HUES6 (cell line): ENCODE measurements at regions not wholly inside any gene's neighbourhood (a gene's known extent, or its start where the extent isn't known, plus 50 kb on each side); places are given as distances from the start of the nearest gene placed in this dataset.
"Not testable (repeated sequence)": the region's sequence is repeated elsewhere in the genome, so short reads cannot be mapped to it uniquely, and the experiment has no call there.

ENCODE experiments used
- H3K27ac ChIP-seq: 2 replicates; pipeline ENCODE4 v1.7.0; 2013; ENCODE audit warnings: low read depth, mild to moderate bottlenecking, low read length, inconsistent platforms
- H3K27me3 ChIP-seq: 2 replicates; pipeline ENCODE4 v1.6.1; 2013; ENCODE audit warnings: low read length; ENCODE audit not compliant: control insufficient read depth, insufficient read depth
- H3K36me3 ChIP-seq: 2 replicates; pipeline ENCODE4 v1.6.1; 2013; ENCODE audit warnings: low read length; ENCODE audit not compliant: control insufficient read depth, insufficient read depth
- H3K4me1 ChIP-seq: 2 replicates; pipeline ENCODE4 v1.6.1; 2013; ENCODE audit warnings: low read length; ENCODE audit not compliant: control insufficient read depth, insufficient read depth
- H3K4me3 ChIP-seq: 2 replicates; pipeline ENCODE4 v1.5.1; 2013; ENCODE audit warnings: low read depth, low read length
- H3K9ac ChIP-seq: one replicate; pipeline ENCODE4 v1.6.1; 2013; ENCODE audit warnings: mild to moderate bottlenecking, low read length
- H3K9me3 ChIP-seq: 2 replicates; pipeline ENCODE4 v1.6.1; 2013; ENCODE audit warnings: low read depth, low read length; ENCODE audit not compliant: control insufficient read depth, insufficient read depth

DNA sequence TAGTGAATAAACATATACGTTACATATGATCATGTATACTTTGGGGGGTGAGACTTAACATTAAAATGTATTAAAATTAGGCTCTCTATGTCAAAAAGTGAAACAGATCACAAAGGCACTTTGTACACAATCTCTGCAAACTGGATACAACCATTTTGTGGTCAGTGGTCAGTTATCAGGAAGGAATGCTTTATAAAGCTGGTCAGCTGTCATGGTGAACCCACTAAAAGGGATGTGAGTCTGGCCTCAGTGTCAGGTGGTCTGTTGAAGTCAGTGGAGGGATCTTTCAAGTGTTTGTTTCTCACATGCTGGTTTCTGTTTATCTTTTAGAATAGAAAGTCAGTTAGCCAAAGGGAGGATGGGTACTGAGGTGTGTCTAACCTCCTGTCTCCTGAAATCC lies 875.5 kb upstream of the INTU start:
- Histone ChIP-seq H3K27me3 (no peaks in the 10 kb centered on the region), H3K4me3 (no peak overlapping the region), H3K27ac (no peak overlapping the region), H3K9ac (no peak overlapping the region), H3K36me3 (no peaks in the 10 kb centered on the region), H3K9me3 (no peaks in the 10 kb centered on the region), H3K4me1 (no peaks in the 10 kb centered on the region)

DNA sequence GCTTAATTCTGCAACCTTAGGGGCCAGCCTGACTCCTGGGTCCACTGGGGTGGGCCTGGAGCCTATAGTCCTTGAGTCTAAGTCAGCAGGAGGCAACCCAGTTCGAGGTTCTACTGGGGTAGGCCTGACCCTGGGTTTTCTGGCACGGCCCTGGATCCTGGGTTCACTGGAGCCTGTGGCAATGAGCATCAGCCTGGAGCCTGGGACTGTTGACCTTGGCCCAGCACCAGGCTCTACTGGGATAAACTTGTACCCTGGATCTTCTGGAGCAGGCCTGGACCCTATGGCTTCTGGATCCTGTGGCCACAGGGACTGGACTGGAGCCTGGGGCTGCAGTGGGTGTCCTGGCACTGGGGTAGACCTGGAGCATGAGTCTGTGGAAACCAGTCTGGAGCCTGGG lies 874.3 kb upstream of the INTU start:
- no peaks in the 10 kb centered on the region for H3K4me1 ChIP-seq
- H3K36me3 ChIP-seq: no peaks in the 10 kb centered on the region
- peaks cover 6% of the 10 kb centered on the region; the same call in 1 of the 2 replicates for H3K9me3 ChIP-seq
- no peaks in the 10 kb centered on the region for H3K27me3 ChIP-seq
- no peak overlapping the region for H3K4me3 ChIP-seq
- H3K9ac ChIP-seq: no peak overlapping the region
- no peak overlapping the region for H3K27ac ChIP-seq

DNA sequence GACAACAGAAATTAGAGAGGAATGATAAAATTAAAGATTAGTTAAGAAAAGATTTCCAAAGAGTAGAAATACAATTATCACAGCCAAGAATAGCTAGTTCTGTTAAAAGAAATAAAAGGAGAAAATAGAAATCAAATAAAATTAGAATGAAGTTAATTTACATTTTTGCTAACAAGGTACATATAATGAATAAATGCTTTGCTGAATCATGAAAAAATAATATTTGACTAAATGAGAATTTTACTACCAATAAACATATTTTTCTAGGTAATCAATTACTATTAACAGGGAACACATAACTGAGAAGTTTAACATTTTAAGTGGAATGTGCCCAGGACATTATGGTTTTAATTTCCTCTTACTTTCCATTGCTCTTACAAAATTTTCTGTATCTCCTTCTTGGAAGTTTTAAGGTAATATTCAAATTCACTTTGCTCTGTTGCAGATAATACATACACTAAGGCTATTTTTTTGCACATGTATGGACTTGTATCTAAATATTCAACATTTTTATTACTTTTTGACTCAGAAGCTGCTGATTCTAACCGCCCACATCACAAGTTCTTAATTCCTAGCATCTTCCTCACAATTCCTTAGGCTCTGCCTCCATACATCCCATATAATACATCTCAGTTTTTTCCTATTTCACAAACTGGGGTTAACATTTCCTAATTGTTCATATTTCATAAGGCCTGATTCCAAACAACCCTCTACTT lies 870.7 kb upstream of the INTU start:
- Histone ChIP-seq H3K27me3 (no peaks in the 10 kb centered on the region), H3K9me3 (peaks cover 6% of the 10 kb centered on the region; the same call in 1 of the 2 replicates), H3K9ac (no peak overlapping the region), H3K4me1 (no peaks in the 10 kb centered on the region), H3K4me3 (no peak overlapping the region), H3K36me3 (no peaks in the 10 kb centered on the region), H3K27ac (no peak overlapping the region)

DNA sequence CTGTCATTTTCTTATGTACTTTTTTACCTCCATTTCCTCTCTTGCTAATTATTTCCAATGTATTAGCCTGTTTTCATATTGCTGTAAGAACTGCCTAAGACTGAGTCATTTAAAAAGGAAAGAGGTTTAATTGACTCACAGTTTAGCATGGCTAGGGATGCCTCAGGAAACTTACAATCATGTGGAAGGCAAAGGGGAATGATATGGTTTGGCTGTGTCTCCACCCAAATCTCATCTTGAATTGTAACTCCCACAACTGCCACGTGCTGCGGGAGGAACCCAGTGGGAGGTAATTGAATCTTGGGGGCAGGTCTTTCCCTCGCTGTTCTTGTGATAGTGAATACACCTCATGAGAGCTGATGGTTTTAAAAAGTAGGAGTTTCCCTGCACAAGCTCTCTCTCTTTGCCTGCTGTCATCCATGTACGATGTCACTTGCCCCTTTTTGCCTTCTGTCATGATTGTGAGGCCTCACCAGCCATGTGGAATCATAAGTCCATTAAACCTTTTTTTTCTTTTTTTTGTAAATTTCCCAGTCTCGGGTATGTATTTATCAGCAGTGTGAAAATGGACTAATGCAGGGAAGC lies 870.0 kb upstream of the INTU start:
- peaks cover 6% of the 10 kb centered on the region; the same call in 1 of the 2 replicates for H3K9me3 ChIP-seq
- no peak overlapping the region for H3K9ac ChIP-seq
- H3K4me1 ChIP-seq: no peaks in the 10 kb centered on the region
- no peaks in the 10 kb centered on the region for H3K27me3 ChIP-seq
- H3K27ac ChIP-seq: no peak overlapping the region
- H3K4me3 ChIP-seq: no peak overlapping the region
- H3K36me3 ChIP-seq: no peaks in the 10 kb centered on the region

DNA sequence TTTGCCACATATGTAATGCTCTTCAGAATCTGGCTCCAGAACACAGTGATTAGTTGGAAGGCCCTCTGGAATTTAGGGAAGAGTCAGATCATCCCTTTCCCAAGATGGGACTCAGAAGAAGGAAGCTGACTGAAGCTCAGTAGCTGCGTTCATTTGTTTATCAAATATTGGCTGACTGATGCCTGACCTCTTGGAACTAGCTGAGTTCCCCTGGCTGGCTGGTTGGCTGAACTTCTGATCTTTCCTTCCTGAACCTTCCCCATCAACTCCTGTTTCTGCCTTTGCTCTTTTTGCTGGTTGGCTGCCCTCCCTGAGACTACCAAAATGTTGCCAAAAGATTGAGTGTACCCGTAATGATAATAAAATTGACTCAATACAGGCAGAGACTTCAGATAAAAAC lies 866.5 kb upstream of the INTU start:
- Histone ChIP-seq H3K9me3 (peaks cover 6% of the 10 kb centered on the region; the same call in 1 of the 2 replicates), H3K9ac (no peak overlapping the region), H3K4me3 (no peak overlapping the region), H3K36me3 (no peaks in the 10 kb centered on the region), H3K27me3 (no peaks in the 10 kb centered on the region), H3K4me1 (no peaks in the 10 kb centered on the region), H3K27ac (no peak overlapping the region)

DNA sequence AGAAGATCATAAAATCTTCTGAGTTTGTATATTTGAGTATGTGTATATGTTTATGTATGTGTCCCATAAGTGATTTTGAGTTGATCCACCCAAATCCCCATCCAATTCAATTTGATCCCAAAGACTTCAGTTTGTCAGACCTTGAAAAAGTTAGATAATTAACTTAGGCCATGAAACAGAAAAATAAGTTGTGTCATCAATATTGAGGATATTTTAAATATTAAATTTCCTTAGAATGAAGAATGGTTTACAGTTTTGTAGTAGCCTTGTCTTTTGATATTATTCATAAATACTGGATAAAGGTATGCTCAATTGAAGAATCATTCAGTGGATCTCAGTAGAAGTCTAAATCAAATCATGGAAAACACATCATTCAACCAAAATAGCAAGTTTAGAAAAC lies 864.4 kb upstream of the INTU start:
- Histone ChIP-seq H3K9ac (no peak overlapping the region), H3K4me3 (no peak overlapping the region), H3K9me3 (no peaks in the 10 kb centered on the region), H3K36me3 (no peaks in the 10 kb centered on the region), H3K27ac (no peak overlapping the region), H3K27me3 (no peaks in the 10 kb centered on the region), H3K4me1 (no peaks in the 10 kb centered on the region)

DNA sequence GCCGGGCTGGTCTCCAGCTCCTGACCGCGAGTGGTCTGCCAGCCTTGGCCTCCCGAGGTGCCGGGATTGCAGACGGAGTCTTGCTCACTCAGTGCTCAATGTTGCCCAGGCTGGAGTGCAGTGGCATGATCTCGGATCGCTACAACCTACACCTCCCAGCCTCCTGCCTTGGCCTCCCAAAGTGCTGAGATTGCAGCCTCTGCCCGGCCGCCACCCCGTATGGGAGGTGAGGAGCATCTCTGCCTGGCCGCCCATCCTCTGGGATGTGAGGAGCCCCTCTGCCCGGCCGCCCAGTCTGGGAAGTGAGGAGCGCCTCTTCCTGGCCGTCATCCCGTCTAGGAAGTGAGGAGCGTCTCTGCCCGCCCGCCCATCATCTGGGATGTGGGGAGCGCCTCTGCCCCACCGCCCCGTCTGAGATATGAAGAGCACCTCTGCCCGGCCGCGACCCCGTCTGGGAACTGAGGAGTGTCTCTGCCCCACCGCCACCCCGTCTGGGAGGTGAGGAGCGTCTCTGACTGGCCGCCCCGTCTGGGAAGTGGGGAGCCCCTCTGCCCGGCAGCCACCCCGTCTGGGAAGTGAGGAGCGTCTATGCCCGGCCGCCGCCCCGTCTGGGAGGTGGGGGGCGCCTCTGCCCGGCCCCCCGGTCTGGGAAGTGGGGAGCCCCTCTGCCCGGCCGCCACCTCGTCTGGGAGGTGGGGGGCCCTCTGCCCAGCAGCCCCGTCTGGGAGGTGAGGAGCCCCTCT lies 861.8 kb upstream of the INTU start:
- H3K4me3 ChIP-seq, H3K27me3 ChIP-seq, H3K36me3 ChIP-seq, H3K4me1 ChIP-seq, H3K9me3 ChIP-seq, H3K27ac ChIP-seq, H3K9ac ChIP-seq: not testable (repeated sequence)

DNA sequence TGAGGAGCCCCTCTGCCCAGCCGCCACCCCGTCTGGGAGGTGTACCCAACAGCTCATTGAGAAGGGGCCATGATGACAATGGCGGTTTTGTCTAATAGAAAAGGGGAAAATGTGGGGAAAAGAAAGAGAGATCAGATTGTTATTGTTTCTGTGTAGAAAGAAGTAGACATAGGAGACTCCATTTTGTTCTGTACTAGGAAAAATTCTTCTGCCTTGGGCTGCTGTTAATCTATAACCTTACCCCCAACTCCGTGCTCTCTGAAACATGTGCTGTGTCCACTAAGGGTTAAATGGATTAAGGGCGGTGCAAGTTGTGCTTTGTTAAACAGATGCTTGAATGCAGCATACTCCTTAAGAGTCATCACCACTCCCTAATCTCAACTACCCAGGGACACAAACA lies 861.1 kb upstream of the INTU start:
- not testable (repeated sequence) for H3K27ac ChIP-seq, H3K4me1 ChIP-seq, H3K9me3 ChIP-seq, H3K4me3 ChIP-seq, H3K27me3 ChIP-seq, H3K9ac ChIP-seq, H3K36me3 ChIP-seq

DNA sequence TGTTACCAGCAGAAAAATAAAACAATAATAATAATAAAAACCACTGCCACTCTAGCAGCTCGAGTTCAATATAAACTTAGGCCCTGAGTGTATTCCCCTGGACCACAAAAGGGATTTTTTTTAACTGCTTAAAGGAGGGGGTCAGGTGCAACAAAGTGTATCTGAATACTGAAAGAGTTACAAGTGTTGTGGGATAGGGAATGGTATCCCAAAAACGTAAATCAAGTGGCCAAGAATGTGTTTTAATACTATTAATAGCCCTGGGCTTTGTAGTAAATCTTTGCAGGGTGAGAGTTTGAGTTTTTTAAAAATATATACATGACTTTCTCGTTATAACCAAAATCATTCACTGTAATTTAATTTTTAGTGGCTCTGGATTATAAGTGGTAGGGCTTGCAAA lies 860.1 kb upstream of the INTU start:
- no peak overlapping the region for H3K4me3 ChIP-seq

DNA sequence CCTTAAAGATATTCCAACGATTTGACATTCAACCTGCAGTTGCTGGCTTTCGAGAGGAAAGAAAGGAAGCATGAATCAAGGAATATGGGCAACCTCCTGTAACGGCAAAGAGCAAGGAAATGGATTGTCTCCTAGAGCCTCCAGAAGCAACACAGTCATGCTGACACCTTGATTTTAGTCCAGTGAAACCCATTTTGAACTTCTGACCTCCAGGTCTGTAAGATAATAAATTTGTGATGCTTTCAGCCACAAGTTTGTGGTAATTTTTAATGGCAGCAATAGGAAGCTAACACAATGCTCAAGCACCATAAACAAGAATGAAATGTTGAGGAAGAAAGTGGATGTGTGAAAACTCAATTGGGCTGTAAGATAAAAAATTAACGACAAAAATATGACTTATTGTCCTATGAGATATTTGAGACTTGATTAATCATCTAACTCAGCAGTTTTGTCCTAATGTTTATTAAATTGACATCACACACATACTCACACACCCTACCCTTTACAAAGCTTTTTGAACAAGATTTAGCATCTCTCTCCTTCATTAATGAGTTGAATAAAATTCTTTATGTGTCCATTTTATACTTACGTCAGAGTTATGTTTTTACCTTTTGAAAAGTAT lies 857.2 kb upstream of the INTU start:
- Histone ChIP-seq H3K4me1 (peaks cover 3% of the 10 kb centered on the region), H3K27me3 (no peaks in the 10 kb centered on the region), H3K4me3 (no peak overlapping the region), H3K27ac (no peak overlapping the region), H3K9me3 (no peaks in the 10 kb centered on the region), H3K9ac (no peak overlapping the region), H3K36me3 (no peaks in the 10 kb centered on the region)

More for the DNA sequence above, 860.1 kb upstream of the INTU start:
- H3K4me1 ChIP-seq: no peaks in the 10 kb centered on the region
- no peak overlapping the region for H3K9ac ChIP-seq
- H3K9me3 ChIP-seq: no peaks in the 10 kb centered on the region
- H3K36me3 ChIP-seq: no peaks in the 10 kb centered on the region
- no peak overlapping the region for H3K27ac ChIP-seq
- H3K27me3 ChIP-seq: no peaks in the 10 kb centered on the region

DNA sequence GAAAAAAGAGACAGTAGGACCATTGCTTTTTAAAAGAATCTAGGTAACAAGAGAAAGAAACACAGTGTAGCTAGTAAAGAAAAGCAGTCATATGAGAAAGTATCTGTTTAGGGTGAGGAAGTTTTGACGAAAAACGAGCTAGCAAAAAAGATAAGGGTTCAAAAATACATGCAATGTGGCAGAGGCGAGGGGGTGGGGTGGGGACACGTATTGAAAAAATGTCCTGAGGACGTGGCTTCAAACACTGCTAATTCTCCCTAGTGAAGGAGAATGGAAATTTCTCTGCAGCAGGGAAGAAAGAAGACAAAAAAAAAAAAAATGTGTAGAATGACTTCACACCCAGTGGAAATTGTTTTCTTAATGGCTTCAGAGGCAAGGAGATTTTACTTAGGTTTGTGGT lies 856.4 kb upstream of the INTU start:
- Histone ChIP-seq H3K9ac (no peak overlapping the region), H3K36me3 (no peaks in the 10 kb centered on the region), H3K4me1 (peaks cover 3% of the 10 kb centered on the region), H3K9me3 (no peaks in the 10 kb centered on the region), H3K27me3 (no peaks in the 10 kb centered on the region), H3K4me3 (no peak overlapping the region), H3K27ac (no peak overlapping the region)
